ENCODE measurements at regions not wholly inside any gene's neighbourhood (a gene's known extent, or its start where the extent isn't known, plus 50 kb on each side); places are given as distances from the start of the nearest gene placed in this dataset.
"Not testable (repeated sequence)": the region's sequence is repeated elsewhere in the genome, so short reads cannot be mapped to it uniquely, and the experiment has no call there.

DNA sequence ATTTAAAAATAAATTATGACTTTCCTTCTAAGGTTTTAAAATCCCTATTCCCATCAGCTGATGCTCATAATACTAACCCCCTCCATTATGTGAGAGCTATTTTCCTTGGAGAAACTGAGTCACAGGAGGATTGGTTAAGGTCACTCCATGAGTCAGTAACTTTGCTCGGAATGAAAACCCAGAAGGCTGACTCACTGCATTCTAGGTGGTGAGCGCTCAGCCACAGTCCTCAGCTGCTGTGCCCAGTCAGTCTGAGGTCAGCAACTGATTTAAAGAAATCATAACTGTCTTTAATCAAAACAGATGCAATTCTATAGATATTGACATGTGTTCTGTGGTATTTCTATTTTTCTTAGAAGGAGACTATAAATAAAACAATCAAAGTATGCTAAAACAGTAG, 359.2 kb downstream of the GJA1 start:
- Mint-ChIP-seq H3K4me3 (no peak overlapping the region), H3K36me3 (peaks cover 1% of the 10 kb centered on the region)

GRCh38 chr6:121797598-121797997, 362.2 kb downstream of the GJA1 start:
- not testable (repeated sequence) for H3K27me3 Mint-ChIP-seq, H3K36me3 Mint-ChIP-seq, H3K4me1 Mint-ChIP-seq, H3K27ac Mint-ChIP-seq, H3K4me3 Mint-ChIP-seq
- peaks cover 5 to 18% (median 9%) of the 10 kb centered on the region in 3 donors for H3K9me3 Mint-ChIP-seq

More for the DNA sequence above, 359.2 kb downstream of the GJA1 start:
- Mint-ChIP-seq H3K27ac (no peak overlapping the region), H3K9me3 (peaks cover 0 to 12% (median 2%) of the 10 kb centered on the region in 3 donors), H3K27me3 (peaks cover 2% of the 10 kb centered on the region), H3K4me1 (no peaks in the 10 kb centered on the region)

GRCh38 chr6:121798126-121798525, 362.7 kb downstream of the GJA1 start:
- H3K4me3 Mint-ChIP-seq, H3K27me3 Mint-ChIP-seq, H3K27ac Mint-ChIP-seq, H3K4me1 Mint-ChIP-seq, H3K36me3 Mint-ChIP-seq: not testable (repeated sequence)
- peaks cover 5 to 23% (median 9%) of the 10 kb centered on the region in 3 donors for H3K9me3 Mint-ChIP-seq

DNA sequence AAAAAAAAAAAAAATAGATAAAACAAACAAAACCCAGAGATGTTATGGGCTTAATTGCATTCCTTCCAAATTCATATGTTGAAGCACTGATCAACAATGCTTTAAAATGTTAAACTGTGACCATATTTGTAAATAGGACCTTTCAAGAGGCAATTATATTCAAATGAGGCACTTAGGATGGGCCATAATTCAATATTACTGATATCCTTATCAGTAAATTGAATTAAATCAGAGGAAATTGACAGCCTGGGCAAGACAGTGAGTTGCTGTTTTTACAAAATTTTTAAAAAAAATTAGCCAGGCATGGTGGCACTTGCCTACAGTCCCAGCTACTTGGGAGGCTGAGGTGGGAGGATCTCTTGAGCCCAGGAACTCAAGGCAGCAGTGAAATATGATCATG, 364.1 kb downstream of the GJA1 start:
- H3K9me3 Mint-ChIP-seq = peaks cover 6 to 23% (median 10%) of the 10 kb centered on the region in 3 donors
- no peaks in the 10 kb centered on the region for H3K27me3 Mint-ChIP-seq
- no peaks in the 10 kb centered on the region for H3K4me1 Mint-ChIP-seq
- peaks cover 1% of the 10 kb centered on the region for H3K36me3 Mint-ChIP-seq
- H3K27ac Mint-ChIP-seq = no peak overlapping the region
- H3K4me3 Mint-ChIP-seq = no peak overlapping the region

- Mint-ChIP-seq H3K27ac (no peak overlapping the region), H3K9me3 (peaks cover 6 to 23% (median 10%) of the 10 kb centered on the region in 3 donors)
These were observed 364.6 kb downstream of the GJA1 start for GRCh38 chr6:121800047-121800446.

DNA sequence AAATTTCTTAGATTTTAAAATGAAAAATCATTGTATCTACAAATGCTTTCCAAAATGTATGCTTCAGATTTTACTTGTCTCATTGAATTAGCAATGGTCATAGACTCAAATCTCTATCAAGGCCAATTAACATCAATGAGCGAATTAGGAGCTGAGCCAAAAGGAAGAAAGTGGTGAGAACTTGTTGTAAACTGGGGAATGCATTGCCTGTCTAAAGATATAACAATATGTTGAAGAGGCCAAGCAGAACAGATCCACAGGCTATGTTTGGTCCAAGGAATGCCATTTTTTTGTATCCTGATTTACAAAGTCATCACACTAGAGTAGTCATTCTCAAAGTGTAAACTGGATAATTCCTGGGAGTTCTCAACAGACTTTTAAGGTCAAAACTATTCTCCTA, 370.7 kb downstream of the GJA1 start:
- H3K4me1 Mint-ChIP-seq = no peaks in the 10 kb centered on the region
- no peak overlapping the region for H3K27ac Mint-ChIP-seq
- peaks cover 3 to 11% (median 4%) of the 10 kb centered on the region in 3 donors for H3K9me3 Mint-ChIP-seq
- no peak overlapping the region for H3K4me3 Mint-ChIP-seq
- no peaks in the 10 kb centered on the region for H3K36me3 Mint-ChIP-seq
- H3K27me3 Mint-ChIP-seq = no peaks in the 10 kb centered on the region

More at GRCh38 chr6:121800047-121800446, 364.6 kb downstream of the GJA1 start:
- Mint-ChIP-seq H3K27me3 (no peaks in the 10 kb centered on the region), H3K36me3 (peaks cover 1% of the 10 kb centered on the region), H3K4me1 (no peaks in the 10 kb centered on the region), H3K4me3 (no peak overlapping the region)

- no peaks in the 10 kb centered on the region for H3K9me3 Mint-ChIP-seq
- H3K27ac Mint-ChIP-seq = no peak overlapping the region
- no peaks in the 10 kb centered on the region for H3K27me3 Mint-ChIP-seq
- no peaks in the 10 kb centered on the region for H3K4me1 Mint-ChIP-seq
- no peak overlapping the region for H3K4me3 Mint-ChIP-seq
- H3K36me3 Mint-ChIP-seq = no peaks in the 10 kb centered on the region
These were observed 373.8 kb downstream of the GJA1 start for GRCh38 chr6:121809211-121809610.

- H3K27me3 Mint-ChIP-seq = no peaks in the 10 kb centered on the region
- H3K27ac Mint-ChIP-seq = no peak overlapping the region
- no peak overlapping the region for H3K4me3 Mint-ChIP-seq
- no peaks in the 10 kb centered on the region for H3K4me1 Mint-ChIP-seq
- H3K36me3 Mint-ChIP-seq = no peaks in the 10 kb centered on the region
- no peaks in the 10 kb centered on the region for H3K9me3 Mint-ChIP-seq
These were observed 374.9 kb downstream of the GJA1 start for GRCh38 chr6:121810158-121811032.

GRCh38 chr6:121811106-121811505, 375.7 kb downstream of the GJA1 start:
- H3K4me1 Mint-ChIP-seq = no peaks in the 10 kb centered on the region

GRCh38 chr6:121816361-121816760, 380.9 kb downstream of the GJA1 start:
- H3K27me3 Mint-ChIP-seq = no peaks in the 10 kb centered on the region
- H3K9me3 Mint-ChIP-seq = peaks cover 0 to 19% (median 3%) of the 10 kb centered on the region in 3 donors
- H3K27ac Mint-ChIP-seq = no peak overlapping the region
- no peak overlapping the region for H3K4me3 Mint-ChIP-seq
- no peaks in the 10 kb centered on the region for H3K4me1 Mint-ChIP-seq
- no peaks in the 10 kb centered on the region for H3K36me3 Mint-ChIP-seq

More at GRCh38 chr6:121811106-121811505, 375.7 kb downstream of the GJA1 start:
- Mint-ChIP-seq H3K27me3 (no peaks in the 10 kb centered on the region), H3K27ac (no peak overlapping the region), H3K36me3 (no peaks in the 10 kb centered on the region), H3K9me3 (peaks cover 0 to 3% (median 0%) of the 10 kb centered on the region in 3 donors), H3K4me3 (no peak overlapping the region)

DNA sequence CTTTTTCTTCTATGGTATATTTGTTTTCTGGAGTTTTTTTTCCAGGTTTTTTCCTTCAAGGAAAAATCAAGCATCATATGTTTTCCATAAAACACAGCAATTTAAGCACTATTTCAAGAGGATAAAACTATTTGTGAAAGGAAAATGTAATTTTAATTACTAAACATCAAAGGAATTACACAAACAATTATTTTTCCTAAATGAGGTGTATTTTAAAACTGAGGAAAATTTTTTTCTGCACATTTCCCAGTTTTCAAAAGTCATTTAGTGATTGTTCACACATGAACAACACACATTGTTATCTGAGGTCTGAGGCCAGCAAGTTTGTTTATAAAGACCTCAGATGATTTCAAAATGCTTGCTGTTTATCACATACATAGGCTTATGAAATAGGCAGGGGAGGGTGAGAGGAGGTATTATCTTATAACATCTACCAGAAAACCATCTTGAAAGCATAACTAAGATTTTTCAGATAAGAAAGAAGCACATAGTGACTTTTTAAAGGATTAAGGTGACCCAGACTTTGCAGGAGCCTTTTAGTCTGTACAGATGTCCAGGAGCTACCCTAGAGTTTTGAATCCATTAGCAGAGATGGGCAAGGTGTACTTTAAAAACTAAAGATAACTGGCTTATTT, 381.6 kb downstream of the GJA1 start:
- no peak overlapping the region for H3K27ac Mint-ChIP-seq
- H3K36me3 Mint-ChIP-seq = no peaks in the 10 kb centered on the region
- H3K4me1 Mint-ChIP-seq = no peaks in the 10 kb centered on the region
- peaks cover 0 to 19% (median 3%) of the 10 kb centered on the region in 3 donors for H3K9me3 Mint-ChIP-seq
- H3K4me3 Mint-ChIP-seq = no peak overlapping the region
- no peaks in the 10 kb centered on the region for H3K27me3 Mint-ChIP-seq

GRCh38 chr6:121823437-121823851, 388.0 kb downstream of the GJA1 start:
- Mint-ChIP-seq H3K9me3 (peaks cover 0 to 19% (median 3%) of the 10 kb centered on the region in 3 donors), H3K4me1 (no peaks in the 10 kb centered on the region), H3K36me3 (no peaks in the 10 kb centered on the region), H3K4me3 (no peak overlapping the region), H3K27me3 (no peaks in the 10 kb centered on the region), H3K27ac (no peak overlapping the region)

GRCh38 chr6:121826156-121826810, 390.8 kb downstream of the GJA1 start:
- H3K27me3 Mint-ChIP-seq = no peaks in the 10 kb centered on the region
- no peak overlapping the region for H3K4me3 Mint-ChIP-seq
- H3K9me3 Mint-ChIP-seq = peaks cover 2 to 6% (median 4%) of the 10 kb centered on the region in 3 donors

GRCh38 chr6:121828146-121828886, 392.9 kb downstream of the GJA1 start:
- H3K4me1 Mint-ChIP-seq = no peaks in the 10 kb centered on the region
- no peak overlapping the region for H3K4me3 Mint-ChIP-seq
- no peak overlapping the region for H3K27ac Mint-ChIP-seq
- H3K36me3 Mint-ChIP-seq = no peaks in the 10 kb centered on the region
- H3K9me3 Mint-ChIP-seq = peaks cover 2 to 7% (median 6%) of the 10 kb centered on the region in 3 donors
- no peaks in the 10 kb centered on the region for H3K27me3 Mint-ChIP-seq

More at GRCh38 chr6:121826156-121826810, 390.8 kb downstream of the GJA1 start:
- no peak overlapping the region for H3K27ac Mint-ChIP-seq
- H3K4me1 Mint-ChIP-seq = no peaks in the 10 kb centered on the region
- H3K36me3 Mint-ChIP-seq = no peaks in the 10 kb centered on the region
